ENCODE measurements at regions not wholly inside any gene's neighbourhood (a gene's known extent, or its start where the extent isn't known, plus 50 kb on each side); places are given as distances from the start of the nearest gene placed in this dataset.
"Not testable (repeated sequence)": the region's sequence is repeated elsewhere in the genome, so short reads cannot be mapped to it uniquely, and the experiment has no call there.

- Mint-ChIP-seq H3K9me3 (no peaks in the 10 kb centered on the region), H3K27me3 (peaks cover 3 to 4% of the 10 kb centered on the region in 2 donors)
- CTCF ChIA-PET = no interaction called here
These were observed 164.7 kb upstream of the PDE7B start for GRCh38 chr6:135686784-135687301.

GRCh38 chr6:135688476-135688875, 163.0 kb upstream of the PDE7B start:
- H3K27ac Mint-ChIP-seq, H3K4me3 Mint-ChIP-seq, POLR2A ChIA-PET: not testable (repeated sequence)

More at GRCh38 chr6:135686784-135687301, 164.7 kb upstream of the PDE7B start:
- Histone ChIP-seq H3K36me3 (ENCODE audit: insufficient read depth, low read length) (no peaks in the 10 kb centered on the region), H3K27me3 (ENCODE audit: insufficient read depth, low read length, poor library complexity, severe bottlenecking) (no peaks in the 10 kb centered on the region), H3K4me1 (ENCODE audit: insufficient read depth, low read length) (no peaks in the 10 kb centered on the region), H3K27ac (ENCODE audit: low read depth, low read length) (no peak overlapping the region), H3K9me3 (ENCODE audit: low read length) (no peaks in the 10 kb centered on the region), H3K4me3 (ENCODE audit: low read length) (no peak overlapping the region)
- POLR2A ChIA-PET = no interaction called here
- H3K36me3 Mint-ChIP-seq = no peaks in the 10 kb centered on the region
- no peak overlapping the region for H3K4me3 Mint-ChIP-seq
- no peak for DNase-seq
- H3K27ac Mint-ChIP-seq = no peak overlapping the region
- H3K4me1 Mint-ChIP-seq = no peaks in the 10 kb centered on the region

GRCh38 chr6:135692426-135692825, 159.1 kb upstream of the PDE7B start:
- Histone ChIP-seq H3K4me1 (ENCODE audit: insufficient read depth, low read length) (no peaks in the 10 kb centered on the region), H3K27ac (ENCODE audit: low read depth, low read length) (no peak overlapping the region), H3K4me3 (ENCODE audit: low read length) (no peak overlapping the region), H3K36me3 (ENCODE audit: insufficient read depth, low read length) (no peaks in the 10 kb centered on the region), H3K27me3 (ENCODE audit: insufficient read depth, low read length, poor library complexity, severe bottlenecking) (no peaks in the 10 kb centered on the region), H3K9me3 (ENCODE audit: low read length) (no peaks in the 10 kb centered on the region)
- Mint-ChIP-seq H3K4me1 (no peaks in the 10 kb centered on the region), H3K4me3 (no peak overlapping the region), H3K27me3 (peaks cover 3 to 8% of the 10 kb centered on the region in 2 donors), H3K36me3 (no peaks in the 10 kb centered on the region), H3K27ac (no peak overlapping the region), H3K9me3 (no peaks in the 10 kb centered on the region)
- no peak for DNase-seq
- CTCF ChIA-PET = no interaction called here
- POLR2A ChIA-PET = no interaction called here

More at GRCh38 chr6:135688476-135688875, 163.0 kb upstream of the PDE7B start:
- H3K27ac ChIP-seq (ENCODE audit: low read depth, low read length); H3K27me3 ChIP-seq (ENCODE audit: insufficient read depth, low read length, poor library complexity, severe bottlenecking); H3K9me3 Mint-ChIP-seq; H3K4me3 ChIP-seq (ENCODE audit: low read length); H3K36me3 ChIP-seq (ENCODE audit: insufficient read depth, low read length); H3K9me3 ChIP-seq (ENCODE audit: low read length); CTCF ChIA-PET; DNase-seq; H3K36me3 Mint-ChIP-seq; H3K4me1 Mint-ChIP-seq; H3K4me1 ChIP-seq (ENCODE audit: insufficient read depth, low read length): not testable (repeated sequence)
- H3K27me3 Mint-ChIP-seq = peaks cover 3 to 12% of the 10 kb centered on the region in 2 donors

DNA sequence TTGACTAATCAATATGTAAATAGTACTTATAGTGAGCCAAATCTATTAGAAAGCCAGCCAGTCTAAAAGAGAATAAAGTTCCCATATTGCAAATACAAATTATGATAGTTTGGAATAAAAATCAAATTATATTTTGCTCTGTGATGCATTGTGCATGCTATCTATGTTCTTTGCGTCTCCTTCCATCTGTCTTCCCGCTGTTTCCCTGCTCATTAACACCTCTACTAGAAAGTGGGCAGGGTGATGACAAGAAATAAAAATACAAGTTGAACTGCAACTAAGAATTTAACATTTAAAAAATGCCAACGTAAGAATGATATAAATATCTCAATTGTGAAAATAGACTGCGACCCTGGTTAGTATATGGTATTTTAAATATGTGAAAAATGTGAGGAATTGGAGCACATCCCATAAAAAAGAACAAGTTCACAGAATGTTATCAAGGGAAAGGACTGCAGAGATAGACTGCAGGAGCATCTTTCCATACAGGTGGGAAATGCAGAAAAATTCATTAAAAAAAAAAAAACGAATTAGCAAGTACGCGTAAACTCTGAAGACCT, 157.6 kb upstream of the PDE7B start:
- Histone ChIP-seq H3K9me3 (ENCODE audit: low read length) (no peaks in the 10 kb centered on the region), H3K36me3 (ENCODE audit: insufficient read depth, low read length) (no peaks in the 10 kb centered on the region), H3K27me3 (ENCODE audit: insufficient read depth, low read length, poor library complexity, severe bottlenecking) (no peaks in the 10 kb centered on the region), H3K27ac (ENCODE audit: low read depth, low read length) (no peak overlapping the region), H3K4me1 (ENCODE audit: insufficient read depth, low read length) (no peaks in the 10 kb centered on the region), H3K4me3 (ENCODE audit: low read length) (no peak overlapping the region)
- H3K4me3 Mint-ChIP-seq = no peak overlapping the region
- POLR2A ChIA-PET = no interaction called here
- no peaks in the 10 kb centered on the region for H3K9me3 Mint-ChIP-seq
- CTCF ChIA-PET = no interaction called here
- no peaks in the 10 kb centered on the region for H3K36me3 Mint-ChIP-seq
- no peak for DNase-seq
- peaks cover 2 to 8% of the 10 kb centered on the region in 2 donors for H3K27me3 Mint-ChIP-seq
- no peaks in the 10 kb centered on the region for H3K4me1 Mint-ChIP-seq
- no peak overlapping the region for H3K27ac Mint-ChIP-seq

DNA sequence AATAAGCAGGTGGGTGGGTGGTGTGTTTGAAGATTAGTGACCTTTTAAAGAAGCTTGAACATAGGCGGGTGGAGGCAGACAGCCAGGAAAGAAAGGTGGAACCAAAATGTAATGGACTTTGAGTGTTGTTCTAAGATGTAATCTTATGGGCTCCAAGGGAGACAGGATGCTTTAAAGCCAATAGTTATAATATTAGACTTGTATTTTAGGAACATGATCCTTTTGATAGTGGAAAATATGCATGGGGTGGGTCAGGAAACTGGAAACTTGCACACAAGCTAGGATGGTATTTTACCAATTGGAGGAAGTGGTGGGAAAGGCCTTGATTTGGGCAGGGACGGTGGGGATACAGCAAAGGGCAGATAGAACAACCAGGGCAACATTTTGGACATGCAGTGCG, 151.8 kb upstream of the PDE7B start:
- POLR2A ChIA-PET = no interaction called here

DNA sequence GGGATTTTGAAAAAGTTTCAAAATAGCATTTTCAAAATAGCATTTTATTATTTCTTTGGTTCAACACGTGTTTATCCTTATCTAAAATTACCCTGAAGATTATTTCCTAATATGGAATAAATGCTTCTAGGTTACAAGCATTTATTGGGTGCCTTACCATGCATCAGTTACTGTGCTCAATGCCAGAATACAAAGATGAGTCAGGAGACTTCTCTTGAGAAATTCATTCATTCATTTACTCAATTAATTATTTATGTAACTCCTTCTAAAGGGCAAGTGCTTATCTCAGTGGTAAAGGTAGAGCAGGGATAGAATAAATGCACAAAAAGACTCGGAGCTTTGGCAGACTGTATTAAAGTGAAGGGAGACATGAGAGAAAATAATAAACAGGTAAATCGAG, 150.1 kb upstream of the PDE7B start:
- no peak for DNase-seq
- no peak overlapping the region for H3K4me3 ChIP-seq (ENCODE audit: low read length)
- peaks cover 4 to 6% of the 10 kb centered on the region in 2 donors for H3K27me3 Mint-ChIP-seq
- H3K36me3 ChIP-seq (ENCODE audit: insufficient read depth, low read length) = no peaks in the 10 kb centered on the region
- H3K27ac ChIP-seq (ENCODE audit: low read depth, low read length) = no peak overlapping the region
- H3K9me3 ChIP-seq (ENCODE audit: low read length) = no peaks in the 10 kb centered on the region
- no peaks in the 10 kb centered on the region for H3K36me3 Mint-ChIP-seq
- H3K4me3 Mint-ChIP-seq = no peak overlapping the region
- H3K4me1 ChIP-seq (ENCODE audit: insufficient read depth, low read length) = no peaks in the 10 kb centered on the region
- ChIA-PET POLR2A (no interaction called here), CTCF (no interaction called here)
- H3K27ac Mint-ChIP-seq = no peak overlapping the region
- no peaks in the 10 kb centered on the region for H3K9me3 Mint-ChIP-seq
- H3K27me3 ChIP-seq (ENCODE audit: insufficient read depth, low read length, poor library complexity, severe bottlenecking) = no peaks in the 10 kb centered on the region
- no peaks in the 10 kb centered on the region for H3K4me1 Mint-ChIP-seq

More for the DNA sequence above, 151.8 kb upstream of the PDE7B start:
- no peaks in the 10 kb centered on the region for H3K27me3 ChIP-seq (ENCODE audit: insufficient read depth, low read length, poor library complexity, severe bottlenecking)
- H3K36me3 ChIP-seq (ENCODE audit: insufficient read depth, low read length) = no peaks in the 10 kb centered on the region
- Mint-ChIP-seq H3K27ac (no peak overlapping the region), H3K36me3 (no peaks in the 10 kb centered on the region), H3K27me3 (peaks cover 3 to 5% of the 10 kb centered on the region in 2 donors), H3K9me3 (no peaks in the 10 kb centered on the region), H3K4me3 (no peak overlapping the region), H3K4me1 (no peaks in the 10 kb centered on the region)
- DNase-seq = no peak
- H3K27ac ChIP-seq (ENCODE audit: low read depth, low read length) = no peak overlapping the region
- H3K4me1 ChIP-seq (ENCODE audit: insufficient read depth, low read length) = no peaks in the 10 kb centered on the region
- H3K4me3 ChIP-seq (ENCODE audit: low read length) = no peak overlapping the region
- H3K9me3 ChIP-seq (ENCODE audit: low read length) = no peaks in the 10 kb centered on the region
- CTCF ChIA-PET = interaction anchor here (1.2 kb wide), 1 partner anchor 210 kb away, joined by 3 read pairs; no protein-coding TSS in a partner anchor

GRCh38 chr6:135703007-135703406, 148.5 kb upstream of the PDE7B start:
- Mint-ChIP-seq H3K4me3 (no peak overlapping the region), H3K9me3 (no peaks in the 10 kb centered on the region), H3K27me3 (peaks cover 5 to 9% of the 10 kb centered on the region in 2 donors), H3K36me3 (no peaks in the 10 kb centered on the region), H3K4me1 (no peaks in the 10 kb centered on the region), H3K27ac (no peak overlapping the region)
- Histone ChIP-seq H3K36me3 (ENCODE audit: insufficient read depth, low read length) (no peaks in the 10 kb centered on the region), H3K27me3 (ENCODE audit: insufficient read depth, low read length, poor library complexity, severe bottlenecking) (no peaks in the 10 kb centered on the region), H3K9me3 (ENCODE audit: low read length) (no peaks in the 10 kb centered on the region), H3K27ac (ENCODE audit: low read depth, low read length) (no peak overlapping the region), H3K4me1 (ENCODE audit: insufficient read depth, low read length) (no peaks in the 10 kb centered on the region), H3K4me3 (ENCODE audit: low read length) (no peak overlapping the region)
- no peak for DNase-seq
- CTCF ChIA-PET = no interaction called here
- POLR2A ChIA-PET = no interaction called here

- H3K4me1 ChIP-seq (ENCODE audit: insufficient read depth, low read length) = no peaks in the 10 kb centered on the region
- H3K27me3 ChIP-seq (ENCODE audit: insufficient read depth, low read length, poor library complexity, severe bottlenecking) = no peaks in the 10 kb centered on the region
- peaks cover 4 to 9% of the 10 kb centered on the region in 2 donors for H3K27me3 Mint-ChIP-seq
- no peaks in the 10 kb centered on the region for H3K9me3 ChIP-seq (ENCODE audit: low read length)
- H3K4me1 Mint-ChIP-seq = no peaks in the 10 kb centered on the region
- H3K27ac ChIP-seq (ENCODE audit: low read depth, low read length) = no peak overlapping the region
- H3K36me3 Mint-ChIP-seq = no peaks in the 10 kb centered on the region
- POLR2A ChIA-PET = no interaction called here
- H3K9me3 Mint-ChIP-seq = no peaks in the 10 kb centered on the region
- CTCF ChIA-PET = no interaction called here
- peak overlapping the region in 1 of 8 donors; percentile 15 for H3K27ac Mint-ChIP-seq
- H3K4me3 ChIP-seq (ENCODE audit: low read length) = no peak overlapping the region
- H3K4me3 Mint-ChIP-seq = no peak overlapping the region
- DNase-seq = no peak
- H3K36me3 ChIP-seq (ENCODE audit: insufficient read depth, low read length) = no peaks in the 10 kb centered on the region
These were observed 147.9 kb upstream of the PDE7B start for GRCh38 chr6:135703621-135704020.

- H3K4me3 Mint-ChIP-seq = no peak overlapping the region
- H3K4me1 Mint-ChIP-seq = no peaks in the 10 kb centered on the region
- no peak overlapping the region for H3K4me3 ChIP-seq (ENCODE audit: low read length)
- H3K27me3 ChIP-seq (ENCODE audit: insufficient read depth, low read length, poor library complexity, severe bottlenecking) = no peaks in the 10 kb centered on the region
- DNase-seq = no peak
- H3K4me1 ChIP-seq (ENCODE audit: insufficient read depth, low read length) = no peaks in the 10 kb centered on the region
- ChIA-PET POLR2A (no interaction called here), CTCF (no interaction called here)
- no peaks in the 10 kb centered on the region for H3K36me3 Mint-ChIP-seq
- H3K27me3 Mint-ChIP-seq = peaks cover 2 to 25% of the 10 kb centered on the region in 2 donors
- no peaks in the 10 kb centered on the region for H3K9me3 ChIP-seq (ENCODE audit: low read length)
- no peaks in the 10 kb centered on the region for H3K36me3 ChIP-seq (ENCODE audit: insufficient read depth, low read length)
- H3K9me3 Mint-ChIP-seq = no peaks in the 10 kb centered on the region
- no peak overlapping the region for H3K27ac Mint-ChIP-seq
- no peak overlapping the region for H3K27ac ChIP-seq (ENCODE audit: low read depth, low read length)
These were observed 144.1 kb upstream of the PDE7B start for GRCh38 chr6:135707426-135707825.
